HEK293T (cell line): ENCODE measurements at regions not wholly inside any gene's neighbourhood (a gene's known extent, or its start where the extent isn't known, plus 50 kb on each side); places are given as distances from the start of the nearest gene placed in this dataset.

Experiments used
- ARNT ChIP-seq: fragments of 450-650 bp; IDR thresholded peaks from 2 replicates; pipeline ENCODE4 v1.6.1; 2017; ENCODE audit warnings: mild to moderate bottlenecking
- BHLHE40 ChIP-seq: fragments of 450-650 bp; IDR thresholded peaks from 2 replicates; pipeline ENCODE4 v1.6.1; 2016; ENCODE audit warnings: mild to moderate bottlenecking, moderate library complexity, borderline replicate concordance
- ELF4 ChIP-seq: fragments of 450-650 bp; IDR thresholded peaks from 2 replicates; pipeline ENCODE4 v1.6.1; 2017; ENCODE audit warnings: antibody characterized with exemption
- FOXK2 ChIP-seq: fragments of 450-650 bp; IDR thresholded peaks from 2 replicates; pipeline ENCODE4 v1.6.1; 2016; ENCODE audit warnings: mild to moderate bottlenecking
- FOXM1 ChIP-seq: fragments of 450-650 bp; IDR thresholded peaks from 2 replicates; pipeline ENCODE4 v1.6.1; 2017; ENCODE audit warnings: mild to moderate bottlenecking, borderline replicate concordance
- HDGF ChIP-seq: fragments of 450-650 bp; IDR thresholded peaks from 2 replicates; pipeline ENCODE4 v1.6.1; 2017; ENCODE audit warnings: antibody characterized with exemption, borderline replicate concordance
- L3MBTL2 ChIP-seq: fragments of 450-650 bp; conservative IDR thresholded peaks from 2 replicates; pipeline ENCODE4 v1.6.1; 2016; ENCODE audit warnings: mild to moderate bottlenecking
- LEF1 ChIP-seq: fragments of 450-650 bp; IDR thresholded peaks from 2 replicates; pipeline ENCODE4 v1.6.1; 2017; ENCODE audit warnings: mild to moderate bottlenecking, borderline replicate concordance
- NFRKB ChIP-seq: fragments of 450-650 bp; IDR thresholded peaks from 2 replicates; pipeline ENCODE4 v1.6.1; 2016; ENCODE audit warnings: mild to moderate bottlenecking, moderate library complexity
- SP1 ChIP-seq: fragments of 450-650 bp; IDR thresholded peaks from 2 replicates; pipeline ENCODE4 v1.6.1; 2017
- SUZ12 ChIP-seq: fragments of 450-650 bp; IDR thresholded peaks from 2 replicates; pipeline ENCODE4 v1.6.1; 2016; ENCODE audit warnings: mild to moderate bottlenecking
- TARDBP ChIP-seq: fragments of 450-650 bp; IDR thresholded peaks from 2 replicates; pipeline ENCODE4 v1.6.1; 2016

DNA sequence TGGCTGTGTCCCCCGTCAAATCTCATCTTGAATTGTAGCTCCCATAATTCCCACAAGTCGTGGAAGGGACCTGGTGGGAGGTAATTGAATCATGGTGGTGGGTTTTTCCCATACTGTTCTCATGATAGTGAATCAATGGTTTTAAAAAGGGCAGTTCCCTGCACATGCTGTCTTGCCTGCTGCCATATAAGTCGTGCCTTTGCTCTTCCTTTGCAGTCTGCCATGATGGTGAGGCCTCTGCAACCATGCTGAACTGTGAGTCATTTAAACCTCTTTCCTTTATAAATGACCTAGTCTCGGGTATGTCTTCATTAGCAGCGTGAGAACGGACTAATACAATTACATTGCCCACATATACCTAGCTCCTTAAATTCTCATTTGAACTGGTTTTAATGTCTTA is 353.0 kb upstream of the KLF4 start:
- TF ChIP-seq SUZ12 (no peak), ELF4 (no peak), HDGF (no peak), FOXM1 (no peak), L3MBTL2 (no peak), SP1 (no peak), FOXK2 (no peak), ARNT (no peak), BHLHE40 (no peak), TARDBP (no peak), LEF1 (no peak), NFRKB (no peak)
